ENCODE measurements at regions not wholly inside any gene's neighbourhood (a gene's known extent, or its start where the extent isn't known, plus 50 kb on each side); places are given as distances from the start of the nearest gene placed in this dataset.

GRCh38 chr13:85710545-85710944 is 88.7 kb downstream of the SLITRK6 start:
- DNase-seq (ENCODE audit: low spot score) (no peak), ATAC-seq (ENCODE audit: insufficient number of reproducible peaks, low FRiP score, low read depth) (no peak)
- no peak overlapping the region for H3K4me3 ChIP-seq
- H3K36me3 ChIP-seq, result no peaks in the 10 kb centered on the region
- H3K4me1 ChIP-seq (ENCODE audit: control insufficient read depth in 1 of 2, low read depth in 2 of 2), result no peaks in the 10 kb centered on the region
- H3K9me3 ChIP-seq, result no peaks in the 10 kb centered on the region
- no peak overlapping the region for H3K27ac ChIP-seq
- no peaks in the 10 kb centered on the region for H3K27me3 ChIP-seq (replicated peaks; ENCODE audit: insufficient read depth)
- TF ChIP-seq, protein P1, sequence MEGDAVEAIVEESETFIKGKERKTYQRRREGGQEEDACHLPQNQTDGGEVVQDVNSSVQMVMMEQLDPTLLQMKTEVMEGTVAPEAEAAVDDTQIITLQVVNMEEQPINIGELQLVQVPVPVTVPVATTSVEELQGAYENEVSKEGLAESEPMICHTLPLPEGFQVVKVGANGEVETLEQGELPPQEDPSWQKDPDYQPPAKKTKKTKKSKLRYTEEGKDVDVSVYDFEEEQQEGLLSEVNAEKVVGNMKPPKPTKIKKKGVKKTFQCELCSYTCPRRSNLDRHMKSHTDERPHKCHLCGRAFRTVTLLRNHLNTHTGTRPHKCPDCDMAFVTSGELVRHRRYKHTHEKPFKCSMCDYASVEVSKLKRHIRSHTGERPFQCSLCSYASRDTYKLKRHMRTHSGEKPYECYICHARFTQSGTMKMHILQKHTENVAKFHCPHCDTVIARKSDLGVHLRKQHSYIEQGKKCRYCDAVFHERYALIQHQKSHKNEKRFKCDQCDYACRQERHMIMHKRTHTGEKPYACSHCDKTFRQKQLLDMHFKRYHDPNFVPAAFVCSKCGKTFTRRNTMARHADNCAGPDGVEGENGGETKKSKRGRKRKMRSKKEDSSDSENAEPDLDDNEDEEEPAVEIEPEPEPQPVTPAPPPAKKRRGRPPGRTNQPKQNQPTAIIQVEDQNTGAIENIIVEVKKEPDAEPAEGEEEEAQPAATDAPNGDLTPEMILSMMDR (IDR thresholded peaks at IDR 0.05), result no peak

DNA sequence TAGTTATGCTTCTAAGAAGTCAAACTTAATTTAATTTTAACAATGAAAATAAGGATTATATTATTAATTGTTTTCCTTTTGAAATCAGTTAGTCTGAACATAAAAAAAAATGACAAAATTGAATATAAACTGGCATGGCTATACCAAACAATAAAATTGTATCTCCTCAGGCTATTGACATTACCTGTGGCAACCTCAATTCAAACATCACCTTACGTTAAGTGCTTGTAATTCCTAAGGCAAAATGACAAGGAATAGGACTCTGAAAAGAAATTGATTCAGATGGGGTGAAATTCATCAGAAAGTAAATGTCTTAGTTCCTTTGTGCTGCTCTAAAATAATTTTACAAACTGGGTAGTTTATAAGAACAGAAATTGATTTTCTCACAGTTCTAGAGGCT is 89.5 kb downstream of the SLITRK6 start:
- TF ChIP-seq, protein P1 (IDR thresholded peaks at IDR 0.05), result no peak
- no peaks in the 10 kb centered on the region for H3K4me1 ChIP-seq (ENCODE audit: control insufficient read depth in 1 of 2, low read depth in 2 of 2)
- no peaks in the 10 kb centered on the region for H3K9me3 ChIP-seq
- ATAC-seq (ENCODE audit: insufficient number of reproducible peaks, low FRiP score, low read depth), result no peak
- no peak for DNase-seq (ENCODE audit: low spot score)
- H3K4me3 ChIP-seq, result no peak overlapping the region
- no peaks in the 10 kb centered on the region for H3K27me3 ChIP-seq (replicated peaks; ENCODE audit: insufficient read depth)
- no peaks in the 10 kb centered on the region for H3K36me3 ChIP-seq
- H3K27ac ChIP-seq, result no peak overlapping the region

GRCh38 chr13:85709072-85709471 is 90.1 kb downstream of the SLITRK6 start:
- Histone ChIP-seq H3K9me3 (no peaks in the 10 kb centered on the region), H3K4me1 (ENCODE audit: control insufficient read depth in 1 of 2, low read depth in 2 of 2) (no peaks in the 10 kb centered on the region), H3K4me3 (no peak overlapping the region), H3K27ac (no peak overlapping the region), H3K36me3 (no peaks in the 10 kb centered on the region), H3K27me3 (replicated peaks; ENCODE audit: insufficient read depth) (no peaks in the 10 kb centered on the region)
- TF ChIP-seq, protein P1 (IDR thresholded peaks at IDR 0.05), result no peak
- DNase-seq (ENCODE audit: low spot score) (no peak), ATAC-seq (ENCODE audit: insufficient number of reproducible peaks, low FRiP score, low read depth) (no peak)

DNA sequence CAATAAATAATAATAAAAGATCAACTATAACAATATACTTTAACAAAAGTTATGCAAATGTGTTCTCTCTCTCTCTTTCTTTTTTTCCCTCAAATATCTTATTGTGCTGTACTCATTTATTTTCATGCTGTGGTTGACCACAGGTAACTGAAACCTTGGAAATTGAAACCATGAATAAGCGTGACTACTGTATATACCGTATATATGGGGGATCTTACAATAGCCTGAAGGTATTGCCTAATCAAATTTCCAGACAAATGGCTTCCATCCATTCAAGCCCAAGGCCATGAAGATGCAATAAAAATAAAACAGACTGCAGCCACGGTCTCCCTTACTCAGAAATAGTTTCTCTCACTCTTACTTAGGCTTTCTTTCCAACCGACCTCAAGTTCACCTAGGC is 98.3 kb downstream of the SLITRK6 start:
- no peaks in the 10 kb centered on the region for H3K27me3 ChIP-seq (replicated peaks; ENCODE audit: insufficient read depth)
- no peaks in the 10 kb centered on the region for H3K4me1 ChIP-seq (ENCODE audit: control insufficient read depth in 1 of 2, low read depth in 2 of 2)
- no peak overlapping the region for H3K27ac ChIP-seq
- DNase-seq (ENCODE audit: low spot score), result no peak
- no peak overlapping the region for H3K4me3 ChIP-seq
- ATAC-seq (ENCODE audit: insufficient number of reproducible peaks, low FRiP score, low read depth), result no peak
- no peaks in the 10 kb centered on the region for H3K36me3 ChIP-seq
- H3K9me3 ChIP-seq, result no peaks in the 10 kb centered on the region
- TF ChIP-seq, protein P1 (IDR thresholded peaks at IDR 0.05), result no peak

GRCh38 chr13:85698256-85698655 is 101.0 kb downstream of the SLITRK6 start:
- DNase-seq (ENCODE audit: low spot score) (no peak), ATAC-seq (ENCODE audit: insufficient number of reproducible peaks, low FRiP score, low read depth) (no peak)
- H3K36me3 ChIP-seq, result no peaks in the 10 kb centered on the region
- H3K9me3 ChIP-seq, result no peaks in the 10 kb centered on the region
- H3K27me3 ChIP-seq (replicated peaks; ENCODE audit: insufficient read depth), result no peaks in the 10 kb centered on the region
- H3K4me3 ChIP-seq, result no peak overlapping the region
- H3K27ac ChIP-seq, result no peak overlapping the region
- TF ChIP-seq, protein P1 (IDR thresholded peaks at IDR 0.05), result no peak
- H3K4me1 ChIP-seq (ENCODE audit: control insufficient read depth in 1 of 2, low read depth in 2 of 2), result no peaks in the 10 kb centered on the region
